Small intestine (tissue), 7 donors: ENCODE measurements at regions not wholly inside any gene's neighbourhood (a gene's known extent, or its start where the extent isn't known, plus 50 kb on each side); places are given as distances from the start of the nearest gene placed in this dataset.

Source experiments
- DNase-seq, 2 donors: peaks; one replicate each; pipeline versions ENCODE4 v3.0.0 to v3.0.0-alpha.2; 2013
- FAIRE-seq: peaks from 2 replicates; lab custom pipeline; 2012; peaks lifted over from hg19 to GRCh38; lab: Jason Lieb, UNC
- H3K27ac ChIP-seq, 3 donors: one replicate each; pipeline ENCODE4 v1.5.1; 2013; ENCODE audit warnings: low read length in 2 of 3, mild to moderate bottlenecking in 2 of 3, control low read depth in 1 of 3, inconsistent platforms in 1 of 3, low read depth in 1 of 3, moderate library complexity in 1 of 3
- H3K27me3 ChIP-seq, 3 donors: one replicate each; pipeline ENCODE4 v1.6.1; 2013; ENCODE audit warnings: low read length in 3 of 3, inconsistent platforms in 1 of 3; ENCODE audit not compliant: control insufficient read depth in 3 of 3, insufficient read depth in 3 of 3
- H3K36me3 ChIP-seq, 3 donors: one replicate each; pipeline ENCODE4 v1.6.1; 2013; ENCODE audit warnings: low read length in 3 of 3, inconsistent platforms in 1 of 3, low read depth in 1 of 3, mild to moderate bottlenecking in 1 of 3, moderate library complexity in 1 of 3; ENCODE audit not compliant: control insufficient read depth in 3 of 3, insufficient read depth in 2 of 3
- H3K4me1 ChIP-seq, 3 donors: one replicate each; pipeline ENCODE4 v1.6.1; 2013; ENCODE audit warnings: low read length in 2 of 3, inconsistent platforms in 1 of 3, low read depth in 1 of 3, mild to moderate bottlenecking in 1 of 3, moderate library complexity in 1 of 3; ENCODE audit not compliant: control insufficient read depth in 3 of 3, insufficient read depth in 2 of 3
- H3K4me3 ChIP-seq, 3 donors: one replicate each; pipeline ENCODE4 v1.5.1; 2013; ENCODE audit warnings: low read length in 3 of 3, control low read depth in 1 of 3, inconsistent platforms in 1 of 3, low read depth in 1 of 3, mild to moderate bottlenecking in 1 of 3, moderate library complexity in 1 of 3
- H3K9me3 ChIP-seq, 2 donors: one replicate each; pipeline ENCODE4 v1.6.1; 2013; ENCODE audit warnings: low read depth in 1 of 2, low read length in 1 of 2; ENCODE audit not compliant: control insufficient read depth in 2 of 2, insufficient read depth in 1 of 2
- WGBS, 3 donors: extraction: QIAGEN DNeasy Blood & Tissue Kit; methylation state at CpG; one replicate each; pipeline ENCODE4 v1.1.7; 2013; 5-methylcytosine and 5-hydroxymethylcytosine counted together
- donor health status: healthy with polysubstance abuse.
- donor health status: control.
- donor health status: control.
- donor health status: Bipolar disorder and iron deficiency.
- donor health status: healthy.

DNA sequence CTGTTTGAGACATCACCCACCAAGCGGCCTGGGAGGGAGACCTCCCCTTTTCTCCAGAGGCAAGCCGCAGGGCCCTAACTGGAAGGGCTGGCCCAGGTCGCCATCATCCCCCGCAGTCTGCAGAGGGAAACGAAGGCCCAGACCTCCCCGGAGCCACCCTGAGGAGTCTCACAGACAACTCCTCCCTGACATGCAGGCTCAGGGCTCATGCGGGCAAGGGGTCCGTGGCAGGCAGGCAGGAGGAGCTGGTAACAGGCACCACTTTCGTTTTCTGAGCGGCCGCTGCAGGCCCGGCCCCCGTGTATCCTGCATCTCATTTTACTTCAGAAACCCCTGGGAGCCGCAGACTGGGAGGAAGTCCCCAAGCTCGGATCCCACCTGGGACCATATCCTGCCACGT, 192.0 kb upstream of the PPP1R26 start:
- Histone ChIP-seq H3K36me3 (no peaks in the 10 kb centered on the region), H3K27me3 (no peaks in the 10 kb centered on the region), H3K4me3 (no peak overlapping the region), H3K9me3 (no peaks in the 10 kb centered on the region), H3K27ac (no peak overlapping the region), H3K4me1 (peaks cover 0 to under 1% (median 0%) of the 10 kb centered on the region in 3 donors)
- no peak for DNase-seq
- FAIRE-seq = no peak
- 77 to 90% (median 88%) methylated on average over 16 of the region's 16 CpGs for WGBS, 3 donors

DNA sequence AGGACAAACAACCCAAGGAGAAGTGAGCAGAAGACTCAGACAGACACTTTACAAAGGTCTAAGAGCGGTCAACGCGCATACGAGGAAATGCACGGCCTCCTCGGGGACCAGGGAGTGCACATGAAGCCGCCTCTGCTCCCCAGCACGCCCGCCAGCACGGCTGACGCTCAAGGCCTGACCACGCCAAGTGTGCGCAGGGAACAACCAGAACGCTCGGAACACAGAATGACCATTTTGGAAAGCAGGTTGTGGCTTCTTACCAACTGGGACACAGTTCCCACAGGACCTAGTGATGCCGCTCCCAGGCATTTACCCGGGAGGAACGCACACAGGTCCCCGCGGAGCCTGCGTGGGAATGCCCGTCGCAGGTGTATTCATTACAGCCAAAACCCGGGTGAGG, 191.5 kb upstream of the PPP1R26 start:
- no peaks in the 10 kb centered on the region for H3K4me1 ChIP-seq
- FAIRE-seq (no peak), DNase-seq (no peak)
- no peaks in the 10 kb centered on the region for H3K36me3 ChIP-seq
- no peak overlapping the region for H3K4me3 ChIP-seq
- no peaks in the 10 kb centered on the region for H3K9me3 ChIP-seq
- WGBS, 3 donors = 82 to 91% (median 90%) methylated on average over 24 of the region's 24 CpGs
- no peaks in the 10 kb centered on the region for H3K27me3 ChIP-seq
- H3K27ac ChIP-seq = no peak overlapping the region

DNA sequence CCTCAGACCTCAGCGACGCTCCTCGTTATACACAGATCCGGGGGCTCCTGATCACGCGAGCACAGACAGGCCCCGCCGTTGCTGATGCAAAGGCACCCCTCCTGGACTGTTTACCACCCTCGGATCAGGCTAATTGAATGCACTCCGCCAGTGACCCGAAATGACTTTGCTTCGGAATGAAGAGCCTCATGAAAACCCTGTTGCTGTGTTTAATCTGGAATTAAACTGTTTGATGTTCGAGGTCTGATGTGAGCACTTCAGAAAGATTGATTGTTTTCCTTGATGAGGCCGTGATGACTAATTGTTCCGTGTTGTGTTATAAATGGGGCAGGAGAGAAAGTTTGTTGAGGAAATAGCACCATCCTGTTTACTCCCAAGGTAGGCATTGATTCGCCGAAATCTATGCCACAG, 190.5 kb upstream of the PPP1R26 start:
- Histone ChIP-seq H3K36me3 (no peaks in the 10 kb centered on the region), H3K27me3 (no peaks in the 10 kb centered on the region), H3K27ac (no peak overlapping the region), H3K4me1 (no peaks in the 10 kb centered on the region), H3K4me3 (no peak overlapping the region), H3K9me3 (no peaks in the 10 kb centered on the region)
- FAIRE-seq (no peak), DNase-seq (peak in 1 of 2 donors; percentile 17)
- WGBS, 3 donors = 42 to 67% (median 45%) methylated on average over 17 of the region's 17 CpGs

DNA sequence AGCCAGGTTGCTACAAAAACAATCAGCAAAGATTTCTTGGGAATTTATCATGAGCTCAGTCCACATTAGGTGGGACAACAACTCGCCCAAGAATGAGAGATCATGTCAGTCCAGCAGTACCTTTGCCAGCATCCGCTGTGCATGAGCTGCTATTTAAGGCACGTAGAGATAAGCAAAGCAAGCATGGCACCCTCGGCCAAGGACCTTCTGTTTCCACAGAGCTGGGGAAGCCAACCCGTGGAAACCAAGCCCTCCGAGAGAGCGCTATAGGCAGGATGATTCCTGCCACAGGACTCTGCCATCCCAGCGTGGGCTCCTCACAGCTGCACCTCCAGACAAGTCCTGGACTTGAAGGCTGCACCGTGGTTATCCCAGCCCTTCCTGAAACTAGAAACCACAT, 189.5 kb upstream of the PPP1R26 start:
- Histone ChIP-seq H3K4me1 (no peaks in the 10 kb centered on the region), H3K27ac (no peak overlapping the region), H3K4me3 (no peak overlapping the region), H3K36me3 (no peaks in the 10 kb centered on the region), H3K27me3 (no peaks in the 10 kb centered on the region), H3K9me3 (no peaks in the 10 kb centered on the region)
- DNase-seq (no peak), FAIRE-seq (no peak)
- WGBS, 3 donors = 52 to 69% (median 61%) methylated on average over 9 of the region's 9 CpGs

DNA sequence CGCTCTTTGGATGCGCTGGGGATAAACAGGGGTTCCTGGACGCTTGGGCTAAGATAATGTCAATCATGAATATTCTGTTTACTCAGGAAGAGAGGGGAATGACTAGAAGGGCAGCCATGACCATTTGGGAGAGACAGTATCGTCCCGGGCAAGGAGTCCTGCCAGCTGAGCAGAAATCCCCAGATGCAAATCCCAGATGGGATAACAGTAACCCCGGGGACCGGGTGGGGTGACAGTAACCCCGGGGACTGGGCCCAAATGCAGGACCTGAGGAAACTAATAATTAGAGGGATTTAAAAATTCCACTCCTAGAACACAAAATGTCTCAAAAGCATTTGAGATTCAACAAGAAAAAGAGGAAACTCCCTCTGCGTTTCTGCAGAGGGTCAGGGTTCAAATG, 189.0 kb upstream of the PPP1R26 start:
- Histone ChIP-seq H3K27ac (no peak overlapping the region), H3K4me1 (no peaks in the 10 kb centered on the region), H3K9me3 (no peaks in the 10 kb centered on the region), H3K27me3 (no peaks in the 10 kb centered on the region), H3K36me3 (no peaks in the 10 kb centered on the region), H3K4me3 (no peak overlapping the region)
- DNase-seq = no peak
- no peak for FAIRE-seq
- WGBS, 3 donors = 80 to 82% (median 81%) methylated on average over 9 of the region's 9 CpGs

DNA sequence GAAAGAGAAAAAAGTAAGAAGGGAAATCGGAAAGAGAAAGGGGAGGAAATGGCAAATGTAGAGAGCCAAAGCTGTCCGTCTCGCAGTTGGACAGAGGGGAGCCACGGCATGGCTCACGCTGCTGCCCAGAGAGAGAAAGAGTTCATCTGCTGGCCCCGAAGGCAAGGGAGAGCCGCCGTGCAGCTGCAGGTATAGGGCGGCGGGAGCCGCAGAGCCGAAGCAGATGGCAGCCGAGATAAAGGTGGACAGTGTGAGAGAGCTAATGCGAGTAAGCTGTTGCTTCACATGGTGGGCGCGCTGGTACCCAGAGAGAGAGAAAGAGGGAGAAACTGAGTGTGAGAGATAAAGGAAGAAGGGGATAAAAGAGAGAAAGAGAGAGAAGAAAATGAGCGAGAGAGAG, 188.4 kb upstream of the PPP1R26 start:
- 71 to 85% (median 84%) methylated on average over 17 of the region's 17 CpGs for WGBS, 3 donors
- no peaks in the 10 kb centered on the region for H3K27me3 ChIP-seq
- no peaks in the 10 kb centered on the region for H3K36me3 ChIP-seq
- no peaks in the 10 kb centered on the region for H3K9me3 ChIP-seq
- DNase-seq = no peak
- no peak for FAIRE-seq
- no peak overlapping the region for H3K4me3 ChIP-seq
- H3K4me1 ChIP-seq = no peaks in the 10 kb centered on the region
- H3K27ac ChIP-seq = no peak overlapping the region

DNA sequence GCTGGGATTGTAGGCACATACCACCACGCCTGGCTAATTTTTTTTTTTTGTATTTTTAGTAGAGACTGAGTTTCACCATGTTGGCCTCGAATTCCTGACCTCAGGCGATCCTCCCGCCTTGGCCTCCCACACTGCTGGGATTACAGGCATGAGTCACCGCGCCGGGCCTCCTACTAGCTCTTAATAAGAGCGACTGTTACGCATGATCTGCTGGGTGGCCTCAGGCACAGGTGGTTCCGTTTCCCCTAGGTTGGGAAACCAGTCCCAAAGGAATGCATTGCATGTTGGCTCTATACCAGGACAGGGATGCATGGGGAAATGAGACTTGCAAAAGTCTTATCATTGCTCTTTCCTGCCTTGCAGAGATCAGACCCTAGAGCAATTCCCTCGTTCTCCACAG, 184.7 kb upstream of the PPP1R26 start:
- Histone ChIP-seq H3K27ac (no peak overlapping the region), H3K27me3 (peaks cover 0 to 4% (median 0%) of the 10 kb centered on the region in 3 donors), H3K36me3 (no peaks in the 10 kb centered on the region), H3K4me3 (no peak overlapping the region), H3K4me1 (no peaks in the 10 kb centered on the region), H3K9me3 (no peaks in the 10 kb centered on the region)
- no peak for DNase-seq
- FAIRE-seq = no peak
- WGBS, 3 donors = 86 to 90% (median 87%) methylated on average over 11 of the region's 11 CpGs

DNA sequence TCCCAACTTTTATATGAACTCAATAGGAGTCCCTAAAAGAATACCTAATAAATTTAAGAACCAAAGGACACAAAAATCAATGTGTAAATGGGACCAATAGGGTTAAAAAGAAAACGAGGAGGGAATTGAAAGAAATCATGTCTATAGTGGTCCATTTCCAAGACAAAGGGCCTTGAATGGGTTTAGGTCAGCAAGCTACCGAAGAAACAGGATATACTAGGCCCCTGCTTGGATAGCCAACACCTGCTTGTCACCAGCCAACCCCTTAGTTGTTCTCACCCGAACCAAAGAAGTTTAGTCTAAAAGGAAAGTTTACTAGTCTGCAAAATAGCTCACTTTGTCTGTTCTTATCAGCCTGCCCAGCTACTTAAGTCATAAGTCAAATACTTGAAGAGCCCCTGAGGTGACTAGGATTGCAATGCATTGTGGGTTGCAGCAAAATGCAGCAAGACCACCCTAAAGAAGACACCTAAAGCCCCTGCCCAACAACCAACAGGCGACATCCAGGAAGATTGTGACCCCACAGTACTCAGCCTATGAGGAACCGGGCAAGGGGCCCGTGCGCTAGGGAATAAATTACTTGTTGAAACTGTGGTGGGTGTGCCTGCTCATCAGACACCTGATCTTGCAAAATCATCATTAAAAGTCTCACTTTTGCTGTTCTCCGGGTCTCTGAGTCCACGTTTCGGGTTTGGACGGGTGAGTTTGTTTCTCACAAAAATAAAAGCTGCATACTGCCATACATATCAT, 183.9 kb upstream of the PPP1R26 start:
- peaks cover 0 to 5% (median 0%) of the 10 kb centered on the region in 3 donors for H3K27me3 ChIP-seq
- DNase-seq (no peak), FAIRE-seq (no peak)
- H3K4me1 ChIP-seq = no peaks in the 10 kb centered on the region
- H3K36me3 ChIP-seq = no peaks in the 10 kb centered on the region
- WGBS, 3 donors = 76 to 87% (median 80%) methylated on average over 11 of the region's 11 CpGs
- H3K27ac ChIP-seq = no peak overlapping the region
- H3K4me3 ChIP-seq = no peak overlapping the region
- H3K9me3 ChIP-seq = no peaks in the 10 kb centered on the region
